ENCODE measurements at regions not wholly inside any gene's neighbourhood (a gene's known extent, or its start where the extent isn't known, plus 50 kb on each side); places are given as distances from the start of the nearest gene placed in this dataset.

- H3K9me3 ChIP-seq (ENCODE audit: control insufficient read depth, low read length), result no peaks in the 10 kb centered on the region
- H3K27ac ChIP-seq (ENCODE audit: insufficient read depth, low read depth, low read length, poor library complexity, severe bottlenecking), result no peak overlapping the region
- WGBS, 2 experiments, result 80 to 96% methylated on average over 1 to 2 of the region's 2 CpGs
- H3K4me3 ChIP-seq (ENCODE audit: insufficient read depth, low read depth, low read length), result no peak overlapping the region
- no peaks in the 10 kb centered on the region for H3K4me1 ChIP-seq (ENCODE audit: control insufficient read depth, insufficient read depth, low read length)
- H3K27me3 ChIP-seq (ENCODE audit: control insufficient read depth, insufficient read depth, low read length, poor library complexity, severe bottlenecking), result no peaks in the 10 kb centered on the region
- H3K36me3 ChIP-seq (ENCODE audit: control insufficient read depth, insufficient read depth, low read length), result no peaks in the 10 kb centered on the region
Observed at GRCh38 chr7:21364801-21365271, 63.0 kb upstream of the SP4 start.

DNA sequence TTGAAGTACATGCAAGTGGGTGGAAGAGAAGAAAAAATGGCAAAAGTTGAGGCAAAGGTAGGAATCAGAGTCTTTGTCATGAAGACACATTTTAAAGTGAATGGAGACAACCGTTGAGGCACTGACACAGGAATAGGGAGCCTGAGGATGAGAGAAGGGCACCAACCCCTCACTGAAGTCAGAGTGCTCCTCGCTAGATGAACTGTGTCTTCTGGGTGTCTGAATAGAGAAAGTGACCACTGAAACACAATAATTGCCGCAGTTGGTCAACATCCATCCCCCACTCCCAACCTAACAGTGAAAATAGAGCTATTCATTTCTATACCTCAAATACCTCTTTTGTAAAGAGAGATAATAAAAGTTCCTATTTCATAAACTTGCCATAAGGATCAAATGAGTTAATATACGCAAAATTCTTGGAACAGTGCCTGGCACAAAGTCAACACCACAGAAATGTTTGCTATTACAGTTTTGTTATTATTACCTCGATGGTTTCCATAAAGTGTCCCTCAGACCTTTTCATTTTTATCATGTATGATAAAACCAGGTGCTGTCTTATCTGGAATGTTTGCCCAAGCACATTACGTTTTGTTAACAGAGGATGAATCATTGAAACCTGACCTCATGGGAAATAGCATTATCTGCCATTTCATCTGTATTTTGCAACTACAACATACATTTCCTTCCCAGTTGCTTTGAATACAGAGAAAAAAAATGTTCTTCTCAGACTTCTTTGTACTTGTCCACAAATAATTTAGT lies 61.8 kb upstream of the SP4 start:
- H3K4me3 ChIP-seq (ENCODE audit: insufficient read depth, low read depth, low read length), result no peak overlapping the region
- no peaks in the 10 kb centered on the region for H3K27me3 ChIP-seq (ENCODE audit: control insufficient read depth, insufficient read depth, low read length, poor library complexity, severe bottlenecking)
- H3K9me3 ChIP-seq (ENCODE audit: control insufficient read depth, low read length), result no peaks in the 10 kb centered on the region
- 90 to 92% methylated on average over 5 to 6 of the region's 6 CpGs for WGBS, 2 experiments
- no peaks in the 10 kb centered on the region for H3K36me3 ChIP-seq (ENCODE audit: control insufficient read depth, insufficient read depth, low read length)
- peaks cover 4% of the 10 kb centered on the region for H3K4me1 ChIP-seq (ENCODE audit: control insufficient read depth, insufficient read depth, low read length)
- no peak overlapping the region for H3K27ac ChIP-seq (ENCODE audit: insufficient read depth, low read depth, low read length, poor library complexity, severe bottlenecking)

GRCh38 chr7:21367081-21367480 lies 60.8 kb upstream of the SP4 start:
- no peaks in the 10 kb centered on the region for H3K36me3 ChIP-seq (ENCODE audit: control insufficient read depth, insufficient read depth, low read length)
- H3K4me3 ChIP-seq (ENCODE audit: insufficient read depth, low read depth, low read length), result no peak overlapping the region
- no peaks in the 10 kb centered on the region for H3K27me3 ChIP-seq (ENCODE audit: control insufficient read depth, insufficient read depth, low read length, poor library complexity, severe bottlenecking)
- no peaks in the 10 kb centered on the region for H3K9me3 ChIP-seq (ENCODE audit: control insufficient read depth, low read length)
- no peak overlapping the region for H3K27ac ChIP-seq (ENCODE audit: insufficient read depth, low read depth, low read length, poor library complexity, severe bottlenecking)
- H3K4me1 ChIP-seq (ENCODE audit: control insufficient read depth, insufficient read depth, low read length), result peaks cover 8% of the 10 kb centered on the region
- WGBS, 2 experiments, result 93 to 100% methylated on average over 3 of the region's 3 CpGs

DNA sequence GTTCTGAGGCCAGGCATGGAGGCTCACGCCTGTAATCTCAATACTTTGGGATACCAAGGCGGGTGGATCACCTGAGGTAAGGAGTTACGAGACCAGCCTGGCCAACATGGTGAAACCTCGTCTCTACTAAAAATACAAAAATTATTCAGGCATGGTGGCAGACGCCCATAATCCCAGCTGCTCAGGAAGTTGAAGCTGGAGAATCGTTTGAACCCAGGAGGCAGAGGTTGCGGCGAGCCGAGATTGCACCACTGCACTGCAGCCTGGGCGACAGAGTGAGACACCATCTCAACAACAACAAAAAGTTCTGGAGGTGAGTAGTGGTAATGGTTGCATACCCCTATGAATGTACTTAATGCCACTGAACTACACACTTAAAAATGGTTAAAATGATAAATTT lies 60.3 kb upstream of the SP4 start:
- 88 to 89% methylated on average over 9 to 10 of the region's 10 CpGs for WGBS, 2 experiments
- no peak overlapping the region for H3K27ac ChIP-seq (ENCODE audit: insufficient read depth, low read depth, low read length, poor library complexity, severe bottlenecking)
- peaks cover 8% of the 10 kb centered on the region for H3K4me1 ChIP-seq (ENCODE audit: control insufficient read depth, insufficient read depth, low read length)
- no peaks in the 10 kb centered on the region for H3K9me3 ChIP-seq (ENCODE audit: control insufficient read depth, low read length)
- H3K27me3 ChIP-seq (ENCODE audit: control insufficient read depth, insufficient read depth, low read length, poor library complexity, severe bottlenecking), result no peaks in the 10 kb centered on the region
- H3K36me3 ChIP-seq (ENCODE audit: control insufficient read depth, insufficient read depth, low read length), result no peaks in the 10 kb centered on the region
- no peak overlapping the region for H3K4me3 ChIP-seq (ENCODE audit: insufficient read depth, low read depth, low read length)

DNA sequence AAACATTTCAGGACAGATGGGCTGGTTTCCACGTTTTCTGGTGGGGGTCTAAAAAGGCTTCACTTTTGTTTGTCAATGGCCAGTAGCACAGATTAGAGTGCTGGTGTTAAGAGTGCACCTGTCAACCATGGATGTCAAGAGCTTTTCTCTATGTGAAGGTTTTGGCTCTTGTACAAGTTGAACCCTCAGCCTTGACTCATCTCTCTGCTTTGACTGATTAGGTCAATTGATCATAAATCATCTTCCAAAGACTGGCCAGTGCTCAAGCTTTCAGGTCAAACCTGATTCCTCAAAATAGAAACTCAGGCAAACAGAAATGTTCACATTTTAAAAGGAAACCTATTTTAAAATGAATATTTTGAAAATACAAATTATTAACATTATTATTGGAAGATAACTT lies 59.6 kb upstream of the SP4 start:
- 81 to 82% methylated on average over 1 of the region's 1 CpG for WGBS, 2 experiments
- Histone ChIP-seq H3K9me3 (ENCODE audit: control insufficient read depth, low read length) (peaks cover 3% of the 10 kb centered on the region), H3K36me3 (ENCODE audit: control insufficient read depth, insufficient read depth, low read length) (no peaks in the 10 kb centered on the region), H3K4me3 (ENCODE audit: insufficient read depth, low read depth, low read length) (no peak overlapping the region), H3K27ac (ENCODE audit: insufficient read depth, low read depth, low read length, poor library complexity, severe bottlenecking) (no peak overlapping the region), H3K27me3 (ENCODE audit: control insufficient read depth, insufficient read depth, low read length, poor library complexity, severe bottlenecking) (no peaks in the 10 kb centered on the region), H3K4me1 (ENCODE audit: control insufficient read depth, insufficient read depth, low read length) (peaks cover 8% of the 10 kb centered on the region)

DNA sequence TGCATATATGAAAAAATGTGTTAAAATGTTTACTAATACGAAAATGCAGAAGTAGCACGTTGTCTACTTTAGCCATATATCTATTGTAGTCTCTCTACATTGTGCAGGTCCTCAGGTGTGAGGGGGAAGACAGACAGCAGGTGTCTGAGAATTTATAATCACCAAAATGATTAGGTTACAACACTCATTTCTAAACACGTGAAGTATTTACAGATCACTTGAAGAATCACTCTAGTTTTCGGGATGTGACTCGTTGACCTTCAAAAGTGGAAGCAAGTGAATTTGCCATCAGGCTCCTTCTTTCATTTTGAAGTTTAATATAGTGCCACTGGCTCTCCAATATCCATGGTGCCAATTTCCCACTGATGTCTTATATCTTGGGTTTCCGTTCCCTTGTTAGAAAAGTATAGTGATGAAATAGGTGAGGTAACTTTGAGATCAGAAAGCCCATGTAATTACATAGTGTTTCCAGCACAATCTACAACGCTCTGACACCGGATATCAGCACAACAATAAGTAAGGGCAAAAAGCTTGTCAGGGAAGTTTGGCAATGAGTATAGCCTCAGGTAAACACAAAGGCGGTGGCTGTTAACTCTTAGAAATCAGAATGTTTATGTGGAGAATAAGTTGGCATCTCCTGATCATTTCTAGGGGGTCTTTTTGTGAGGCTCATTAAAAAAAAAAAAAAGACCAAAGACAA lies 57.5 kb upstream of the SP4 start:
- WGBS, 2 experiments, result 83 to 89% methylated on average over 6 to 7 of the region's 9 CpGs
- Histone ChIP-seq H3K27me3 (ENCODE audit: control insufficient read depth, insufficient read depth, low read length, poor library complexity, severe bottlenecking) (no peaks in the 10 kb centered on the region), H3K4me1 (ENCODE audit: control insufficient read depth, insufficient read depth, low read length) (peaks cover 8% of the 10 kb centered on the region), H3K4me3 (ENCODE audit: insufficient read depth, low read depth, low read length) (no peak overlapping the region), H3K36me3 (ENCODE audit: control insufficient read depth, insufficient read depth, low read length) (no peaks in the 10 kb centered on the region), H3K9me3 (ENCODE audit: control insufficient read depth, low read length) (peaks cover 6% of the 10 kb centered on the region), H3K27ac (ENCODE audit: insufficient read depth, low read depth, low read length, poor library complexity, severe bottlenecking) (no peak overlapping the region)

DNA sequence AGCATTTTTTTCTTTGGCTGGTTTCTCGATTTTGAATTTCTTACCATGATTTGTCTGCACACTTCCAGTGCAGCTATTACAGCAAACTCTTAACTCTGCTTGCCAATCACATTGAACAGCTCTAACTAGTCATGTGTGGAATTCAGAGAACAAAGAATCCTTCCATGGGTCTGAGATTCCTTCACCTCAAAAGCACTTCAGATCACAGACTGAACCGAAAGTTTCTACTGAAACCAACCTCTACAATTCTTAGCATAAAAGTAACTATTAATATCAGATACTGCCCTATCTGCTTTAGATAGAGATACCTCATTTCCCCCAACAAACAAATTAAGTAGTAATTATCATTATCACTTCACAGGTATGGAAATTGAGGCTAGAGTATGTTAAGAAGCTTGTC lies 56.5 kb upstream of the SP4 start:
- WGBS, 2 experiments, result 57 to 69% methylated on average over 2 of the region's 2 CpGs

DNA sequence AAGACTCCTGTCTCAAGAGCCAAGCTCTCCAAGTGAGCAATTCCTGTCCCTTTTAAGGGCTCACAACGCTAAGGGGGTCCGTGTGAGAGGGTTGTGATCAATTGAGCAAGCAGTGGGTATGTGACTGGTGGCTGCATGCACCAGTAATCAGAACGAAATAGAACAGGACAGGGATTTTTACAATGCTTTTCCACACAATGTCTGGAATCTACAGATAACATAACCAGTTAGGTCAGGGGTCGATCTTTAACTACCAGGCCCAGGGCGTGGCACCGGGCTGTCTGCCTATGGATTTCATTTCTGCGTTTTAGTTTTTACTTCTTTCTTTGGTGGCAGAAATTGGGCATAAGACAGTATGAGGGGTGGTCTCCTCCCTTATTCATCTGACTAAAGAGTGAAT lies 54.9 kb upstream of the SP4 start:
- Histone ChIP-seq H3K27me3 (ENCODE audit: control insufficient read depth, insufficient read depth, low read length, poor library complexity, severe bottlenecking) (no peaks in the 10 kb centered on the region), H3K27ac (ENCODE audit: insufficient read depth, low read depth, low read length, poor library complexity, severe bottlenecking) (no peak overlapping the region), H3K4me1 (ENCODE audit: control insufficient read depth, insufficient read depth, low read length) (peaks cover 8% of the 10 kb centered on the region), H3K36me3 (ENCODE audit: control insufficient read depth, insufficient read depth, low read length) (no peaks in the 10 kb centered on the region), H3K9me3 (ENCODE audit: control insufficient read depth, low read length) (peaks cover 6% of the 10 kb centered on the region), H3K4me3 (ENCODE audit: insufficient read depth, low read depth, low read length) (no peak overlapping the region)
- WGBS, 2 experiments, result 93 to 98% methylated on average over 7 of the region's 7 CpGs

More for the DNA sequence above, 56.5 kb upstream of the SP4 start:
- peaks cover 8% of the 10 kb centered on the region for H3K4me1 ChIP-seq (ENCODE audit: control insufficient read depth, insufficient read depth, low read length)
- no peaks in the 10 kb centered on the region for H3K36me3 ChIP-seq (ENCODE audit: control insufficient read depth, insufficient read depth, low read length)
- H3K27ac ChIP-seq (ENCODE audit: insufficient read depth, low read depth, low read length, poor library complexity, severe bottlenecking), result no peak overlapping the region
- H3K9me3 ChIP-seq (ENCODE audit: control insufficient read depth, low read length), result peaks cover 6% of the 10 kb centered on the region
- H3K4me3 ChIP-seq (ENCODE audit: insufficient read depth, low read depth, low read length), result no peak overlapping the region
- no peaks in the 10 kb centered on the region for H3K27me3 ChIP-seq (ENCODE audit: control insufficient read depth, insufficient read depth, low read length, poor library complexity, severe bottlenecking)

GRCh38 chr7:21374134-21374533 lies 53.7 kb upstream of the SP4 start:
- H3K9me3 ChIP-seq (ENCODE audit: control insufficient read depth, low read length), result peaks cover 6% of the 10 kb centered on the region
- H3K4me1 ChIP-seq (ENCODE audit: control insufficient read depth, insufficient read depth, low read length), result peaks cover 8% of the 10 kb centered on the region
- H3K27me3 ChIP-seq (ENCODE audit: control insufficient read depth, insufficient read depth, low read length, poor library complexity, severe bottlenecking), result no peaks in the 10 kb centered on the region
- H3K36me3 ChIP-seq (ENCODE audit: control insufficient read depth, insufficient read depth, low read length), result no peaks in the 10 kb centered on the region
- H3K27ac ChIP-seq (ENCODE audit: insufficient read depth, low read depth, low read length, poor library complexity, severe bottlenecking), result no peak overlapping the region
- 96 to 98% methylated on average over 2 of the region's 2 CpGs for WGBS, 2 experiments
- no peak overlapping the region for H3K4me3 ChIP-seq (ENCODE audit: insufficient read depth, low read depth, low read length)

- WGBS, 2 experiments, result 84 to 93% methylated on average over 2 of the region's 2 CpGs
- H3K9me3 ChIP-seq (ENCODE audit: control insufficient read depth, low read length), result peaks cover 6% of the 10 kb centered on the region
- H3K36me3 ChIP-seq (ENCODE audit: control insufficient read depth, insufficient read depth, low read length), result no peaks in the 10 kb centered on the region
- no peak overlapping the region for H3K27ac ChIP-seq (ENCODE audit: insufficient read depth, low read depth, low read length, poor library complexity, severe bottlenecking)
- H3K4me1 ChIP-seq (ENCODE audit: control insufficient read depth, insufficient read depth, low read length), result no peaks in the 10 kb centered on the region
- H3K4me3 ChIP-seq (ENCODE audit: insufficient read depth, low read depth, low read length), result no peak overlapping the region
- H3K27me3 ChIP-seq (ENCODE audit: control insufficient read depth, insufficient read depth, low read length, poor library complexity, severe bottlenecking), result no peaks in the 10 kb centered on the region
Observed at GRCh38 chr7:21377545-21377944, 50.3 kb upstream of the SP4 start.
